Activated effector memory CD4-positive, alpha-beta T cell treated with Interleukin-2 at 50 U/mL for 16 hours (primary cell): ENCODE measurements at regions not wholly inside any gene's neighbourhood (a gene's known extent, or its start where the extent isn't known, plus 50 kb on each side); places are given as distances from the start of the nearest gene placed in this dataset.

Experiments used
- DNase-seq: peaks from one replicate; pipeline ENCODE4 v3.0.0-alpha.2; 2020

DNA sequence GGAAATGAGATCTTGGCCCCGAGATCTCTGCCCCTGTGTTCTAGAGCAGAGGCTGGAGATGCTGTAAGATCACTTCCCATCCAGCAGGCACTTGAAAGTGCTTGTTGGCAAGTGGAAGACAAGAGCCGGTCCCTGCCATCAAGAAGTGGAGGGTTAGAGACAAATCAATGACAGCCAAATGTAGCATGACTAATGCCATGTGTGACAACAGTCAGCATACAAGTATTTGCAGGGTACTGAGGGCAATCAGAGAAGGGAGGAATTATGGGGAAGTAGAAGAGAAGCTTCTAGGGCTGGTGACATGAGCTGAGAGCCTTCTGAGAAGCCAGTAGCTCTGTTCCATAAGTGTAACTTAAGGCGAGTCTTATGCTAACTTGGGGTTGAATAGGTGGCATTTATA, 58.6 kb downstream of the TMEM17 start:
- DNase-seq = no peak

DNA sequence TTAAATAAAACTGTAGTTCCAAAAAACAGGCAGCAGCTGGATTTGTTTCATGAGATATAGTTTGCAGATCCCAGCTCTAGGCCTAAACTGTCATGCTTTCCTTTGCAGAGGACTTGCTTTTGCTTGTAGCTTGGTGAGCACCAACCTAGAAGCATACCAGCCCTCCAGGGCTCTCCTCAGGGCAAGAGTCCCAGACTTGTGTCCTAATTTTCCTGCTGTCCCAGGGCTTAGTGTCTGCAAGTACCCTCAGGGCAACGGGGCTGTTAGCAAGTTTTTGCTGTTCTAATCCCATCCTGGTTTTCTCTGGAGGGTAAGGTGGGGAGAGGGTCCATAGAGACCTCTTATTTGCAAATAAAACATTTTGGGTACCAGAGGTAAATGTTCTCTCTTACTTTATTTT, 59.5 kb downstream of the TMEM17 start:
- no peak for DNase-seq

DNA sequence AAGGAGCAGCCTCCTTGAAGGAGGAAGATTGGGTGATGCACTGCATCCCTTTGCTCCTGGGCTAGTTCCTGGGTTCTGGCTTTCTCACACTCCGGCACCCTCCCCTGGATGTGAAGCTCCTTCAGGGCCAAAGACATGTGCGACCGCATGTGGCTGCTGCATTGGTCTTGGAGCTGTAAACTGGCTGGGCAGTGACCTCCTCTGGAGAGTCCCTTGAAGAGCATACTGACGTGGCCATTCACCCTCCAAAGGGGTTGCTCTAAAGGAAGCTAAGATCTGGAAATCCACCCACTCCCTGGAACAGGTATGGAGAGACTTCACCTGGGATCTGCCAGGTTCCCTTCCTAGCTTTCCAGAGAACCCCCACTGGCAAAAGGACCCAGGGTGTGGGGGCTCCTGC, 62.1 kb downstream of the TMEM17 start:
- no peak for DNase-seq

DNA sequence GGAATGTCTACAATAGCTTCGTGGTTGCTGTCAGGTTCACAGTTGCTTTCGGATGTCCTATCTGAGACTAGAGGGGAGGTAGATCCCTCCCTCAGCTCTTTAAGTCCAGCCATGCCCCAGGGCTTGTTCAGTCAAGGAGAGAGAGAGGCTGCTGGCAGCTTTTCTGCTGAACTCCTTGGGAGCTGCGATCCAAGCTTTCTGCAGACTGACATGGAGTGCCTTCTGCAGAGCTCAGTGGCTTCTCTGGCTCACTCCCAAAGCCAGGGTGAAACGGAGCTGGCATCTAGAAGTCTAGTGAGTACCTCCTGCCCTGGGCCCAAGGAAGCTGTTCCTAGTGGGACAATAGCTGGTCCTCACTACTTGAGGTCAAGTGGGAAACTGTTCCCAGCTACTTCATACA, 62.5 kb downstream of the TMEM17 start:
- no peak for DNase-seq

DNA sequence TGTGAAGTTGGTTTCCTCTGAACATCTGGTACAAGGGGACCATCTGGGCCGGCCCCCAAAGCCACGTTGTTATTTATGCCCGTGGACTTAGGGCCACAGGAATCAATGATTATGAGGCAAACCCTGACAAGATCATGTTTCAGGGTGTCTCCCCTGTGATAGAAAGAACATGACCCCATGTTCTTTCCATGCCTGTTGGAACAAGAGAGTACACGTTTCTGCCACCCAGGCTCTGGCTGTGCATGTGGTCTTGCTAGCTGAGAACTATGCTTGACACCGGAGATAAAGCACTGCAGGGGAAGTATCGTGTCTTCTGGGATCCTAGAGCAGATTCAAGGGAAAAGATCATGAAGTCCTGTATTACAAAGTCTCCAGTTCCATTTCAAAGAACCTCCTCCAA, 64.2 kb downstream of the TMEM17 start:
- no peak for DNase-seq

DNA sequence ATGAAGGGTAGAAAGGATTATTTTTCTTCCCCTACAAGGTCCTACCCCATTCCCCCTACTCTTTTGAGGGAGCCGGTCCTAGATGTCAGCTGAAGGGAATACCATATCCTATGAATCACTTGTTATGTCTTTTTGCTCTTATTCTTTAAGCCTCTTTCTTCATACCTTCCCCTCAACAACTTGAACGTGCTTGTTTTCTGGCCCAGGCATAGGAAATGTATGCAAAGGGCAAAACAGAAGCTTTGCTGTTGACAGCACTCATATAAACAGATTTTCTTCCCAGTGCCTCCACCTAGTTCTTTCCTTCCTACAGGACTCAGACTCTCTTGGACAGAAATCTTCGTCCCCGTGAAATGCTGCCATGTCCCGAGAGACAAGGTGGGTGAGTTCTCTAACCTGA, 64.6 kb downstream of the TMEM17 start:
- no peak for DNase-seq

DNA sequence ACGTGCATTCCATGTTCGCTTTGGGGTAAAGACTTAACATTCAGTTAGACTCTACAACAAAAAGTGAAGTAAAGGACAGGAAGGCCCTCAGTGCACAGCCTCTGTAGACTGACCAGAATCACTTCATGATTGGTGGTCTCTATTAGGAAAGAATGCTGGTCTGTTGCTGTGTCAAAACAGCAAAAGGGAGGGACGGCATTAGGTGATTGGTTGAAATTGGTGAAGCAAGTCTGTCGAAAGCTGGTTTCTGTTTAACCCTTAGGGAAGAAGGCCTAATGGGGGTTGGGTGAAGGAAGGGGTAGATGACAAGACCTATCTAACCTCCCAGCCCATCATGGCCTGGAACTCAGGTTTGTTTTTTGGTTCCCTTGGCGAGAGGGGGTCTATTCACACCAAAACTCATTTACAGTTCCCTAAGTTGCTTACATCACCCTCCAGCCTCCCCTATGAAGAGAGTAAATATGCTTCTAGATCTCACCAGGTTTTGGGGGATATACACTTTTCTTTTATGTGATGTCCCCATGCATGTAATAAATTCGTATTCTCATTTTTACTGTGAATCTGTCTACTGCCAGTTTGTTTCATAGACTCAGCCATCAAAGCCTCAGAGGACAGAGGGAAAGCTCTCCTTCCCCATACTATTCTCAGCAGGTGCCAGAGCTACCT, 65.6 kb downstream of the TMEM17 start:
- no peak for DNase-seq

DNA sequence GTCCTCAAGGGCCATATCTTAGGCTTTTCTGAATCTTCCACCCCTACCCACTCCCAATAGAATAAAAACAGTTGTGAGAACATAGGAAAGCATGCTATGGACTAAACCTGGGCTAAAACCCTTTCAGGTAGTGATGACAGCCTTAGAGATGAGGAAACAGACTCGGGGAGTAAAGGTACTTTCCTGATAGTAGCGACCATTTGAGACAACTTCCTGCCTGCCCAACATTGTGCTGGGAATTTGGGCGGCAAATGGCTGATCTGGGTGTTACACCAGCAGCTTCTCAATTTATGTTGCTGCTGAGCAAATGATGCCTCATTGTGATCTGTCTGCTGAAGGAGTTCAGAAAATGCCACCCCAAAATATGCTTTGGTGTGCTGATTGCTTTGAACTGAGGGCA, 66.6 kb downstream of the TMEM17 start:
- DNase-seq = no peak

DNA sequence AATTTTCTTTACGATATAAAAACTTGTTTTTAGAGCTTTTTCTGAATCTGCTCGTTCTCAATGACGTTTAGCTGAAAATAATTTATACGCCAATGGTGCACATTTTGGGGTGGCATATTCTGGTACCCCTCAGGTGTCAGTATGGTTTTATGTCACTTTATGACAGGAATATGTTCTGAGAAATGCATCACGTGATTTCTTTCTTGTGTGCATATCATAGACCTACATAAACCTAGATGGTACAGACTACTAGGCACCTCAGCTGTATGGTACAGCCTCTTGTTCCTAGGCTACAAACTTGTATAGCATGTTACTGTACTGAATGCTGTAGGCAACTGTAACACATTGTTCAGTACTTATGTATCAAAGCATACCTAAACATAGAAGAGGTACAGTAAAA, 68.2 kb downstream of the TMEM17 start:
- DNase-seq = no peak

DNA sequence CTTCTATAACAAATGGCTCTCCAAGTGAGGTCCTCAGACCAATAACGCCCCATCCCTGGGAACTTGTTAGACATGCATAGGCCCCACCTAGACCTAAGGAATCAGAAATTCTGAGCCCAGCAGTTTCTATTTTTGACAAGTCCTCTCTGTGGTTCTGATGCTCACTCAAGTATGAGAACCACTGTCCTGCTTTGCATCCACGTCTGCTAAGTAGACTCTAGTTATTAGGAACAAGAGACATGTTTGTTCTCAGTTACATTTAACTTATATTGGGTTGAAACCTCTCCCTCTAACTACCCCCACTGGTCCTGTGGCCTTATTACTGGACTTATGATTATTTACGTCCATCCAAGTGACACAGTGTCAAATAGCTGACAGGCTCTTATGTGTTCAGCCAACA, 70.3 kb downstream of the TMEM17 start:
- DNase-seq = no peak

DNA sequence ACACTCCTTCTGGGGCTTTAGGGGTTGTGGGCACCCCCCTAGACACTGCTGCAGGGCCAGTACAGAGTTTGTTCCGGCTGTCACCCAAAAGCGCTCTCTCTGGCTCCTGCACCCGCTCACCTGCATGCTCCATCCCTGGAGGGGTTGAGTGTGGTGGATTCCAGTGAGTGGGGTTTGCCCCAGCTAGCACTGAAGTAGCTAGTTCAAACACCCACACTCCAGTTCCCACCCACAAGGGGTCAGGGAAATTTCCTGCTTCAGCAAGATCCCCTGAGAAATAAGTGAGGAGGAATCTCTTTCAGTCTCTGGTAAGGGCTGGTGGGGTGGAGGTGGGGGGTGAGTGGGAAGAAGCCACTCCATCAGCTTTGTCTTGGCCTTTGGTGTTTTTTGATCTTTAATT, 73.6 kb downstream of the TMEM17 start:
- DNase-seq = no peak

DNA sequence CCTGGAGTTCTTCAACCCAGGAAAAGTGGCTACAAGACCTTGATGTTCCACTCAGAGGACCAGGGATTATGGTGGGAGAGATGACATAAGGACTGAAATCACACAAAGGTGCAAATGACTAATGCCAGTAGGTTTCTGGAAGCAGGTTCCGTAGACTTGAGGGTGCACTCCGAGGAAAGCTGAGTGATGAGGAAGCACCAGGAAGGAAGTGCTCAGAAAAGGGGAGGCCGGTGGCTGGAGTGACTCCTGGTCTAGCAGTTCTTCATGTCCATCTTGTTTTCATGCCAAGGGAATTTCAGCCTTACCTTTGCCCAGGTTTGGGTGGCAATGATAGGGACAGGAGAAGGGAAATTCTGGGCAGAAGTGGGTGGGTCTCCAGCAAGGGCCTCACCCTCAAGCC, 74.5 kb downstream of the TMEM17 start:
- DNase-seq = no peak

DNA sequence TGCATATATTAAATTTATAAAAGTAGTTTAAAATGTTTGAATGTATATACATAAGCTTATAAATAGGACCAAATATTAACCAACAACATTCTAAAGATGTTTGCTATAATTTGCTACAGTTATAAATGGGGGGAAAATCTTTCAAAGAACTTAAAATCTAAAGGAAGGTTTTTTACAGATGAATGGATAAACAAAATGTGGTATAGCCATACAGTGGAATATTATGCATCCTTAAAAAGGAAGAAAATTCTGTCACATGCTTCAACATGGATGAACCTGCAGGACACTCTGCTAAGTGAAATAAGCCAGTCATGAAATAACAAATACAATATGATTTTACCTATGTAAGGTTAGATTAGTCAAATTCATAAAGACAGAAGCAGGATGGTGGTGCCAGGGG, 75.8 kb downstream of the TMEM17 start:
- DNase-seq = no peak

DNA sequence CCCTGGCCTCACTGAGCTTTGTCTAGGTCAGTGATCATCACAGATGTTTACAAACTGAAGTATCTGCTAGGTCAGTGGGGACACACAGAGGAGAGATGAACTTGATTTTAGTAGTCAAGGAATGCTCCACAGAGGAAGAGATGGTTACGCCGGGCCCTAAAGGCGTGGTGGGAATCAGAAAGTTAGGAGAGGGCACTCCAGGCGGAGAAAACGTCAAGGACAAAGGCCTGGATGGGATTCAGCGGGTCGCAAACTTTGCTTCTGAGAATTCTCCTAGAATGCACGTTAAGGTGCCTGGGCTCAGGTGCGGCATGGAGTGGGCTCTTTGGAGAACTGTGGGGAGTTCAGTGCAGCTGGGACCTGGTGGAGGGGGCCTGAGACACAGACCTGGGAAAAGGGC, 78.8 kb downstream of the TMEM17 start:
- DNase-seq = no peak

DNA sequence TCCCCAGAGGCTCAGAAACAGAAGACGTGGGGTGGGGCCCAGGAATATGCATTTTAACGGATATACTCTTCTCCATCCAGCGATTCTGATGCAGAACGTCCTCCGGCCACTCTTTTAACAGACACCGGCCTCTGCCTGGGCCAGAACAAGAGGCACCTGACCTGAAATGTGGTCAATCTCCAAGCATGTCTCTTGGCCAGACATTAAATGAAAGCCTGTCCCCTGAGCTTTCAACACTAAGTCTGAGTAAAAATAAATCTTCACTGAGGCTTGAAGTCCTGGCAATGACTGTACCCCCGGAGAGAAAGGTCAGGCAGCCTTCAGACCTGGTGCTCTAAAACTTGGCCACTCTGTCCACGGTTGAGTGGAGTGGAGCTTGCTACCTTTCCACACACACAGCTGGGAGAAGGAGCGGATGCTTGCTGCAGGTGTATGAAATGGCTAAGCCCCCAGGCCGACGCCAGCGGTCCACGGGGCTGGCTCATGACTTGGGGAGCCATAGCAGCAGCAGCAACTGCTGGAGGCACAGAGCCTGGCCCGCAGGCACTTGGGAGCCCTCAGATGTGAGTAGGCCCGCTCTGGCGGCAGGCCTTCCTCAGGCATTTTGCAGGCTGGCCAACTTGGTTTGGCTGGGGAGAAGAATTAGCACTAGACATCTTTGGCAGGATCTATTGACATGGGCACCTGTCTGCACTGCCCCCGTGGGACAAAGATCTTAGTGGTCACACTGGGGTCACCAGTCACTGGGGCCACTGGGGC, 79.7 kb downstream of the TMEM17 start:
- DNase-seq = no peak

DNA sequence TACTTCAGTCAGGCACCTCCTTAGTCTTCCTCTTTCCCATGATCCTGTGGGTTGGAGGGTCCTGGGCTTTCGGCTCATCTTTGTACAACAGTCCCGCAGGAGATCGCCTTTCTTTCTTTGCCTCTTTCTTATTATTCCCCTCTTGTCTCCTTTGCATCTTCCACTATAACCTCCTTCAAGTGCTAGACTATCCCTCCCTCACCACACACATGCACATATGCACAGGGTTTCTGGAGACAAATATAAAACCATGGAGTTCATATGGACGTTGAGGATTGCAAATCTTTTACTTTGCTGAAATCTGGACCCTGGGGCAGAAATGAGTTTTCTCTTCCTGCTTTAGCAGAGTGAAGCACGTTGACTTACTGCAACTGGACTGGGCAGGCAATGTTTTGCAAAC, 80.3 kb downstream of the TMEM17 start:
- DNase-seq = no peak

DNA sequence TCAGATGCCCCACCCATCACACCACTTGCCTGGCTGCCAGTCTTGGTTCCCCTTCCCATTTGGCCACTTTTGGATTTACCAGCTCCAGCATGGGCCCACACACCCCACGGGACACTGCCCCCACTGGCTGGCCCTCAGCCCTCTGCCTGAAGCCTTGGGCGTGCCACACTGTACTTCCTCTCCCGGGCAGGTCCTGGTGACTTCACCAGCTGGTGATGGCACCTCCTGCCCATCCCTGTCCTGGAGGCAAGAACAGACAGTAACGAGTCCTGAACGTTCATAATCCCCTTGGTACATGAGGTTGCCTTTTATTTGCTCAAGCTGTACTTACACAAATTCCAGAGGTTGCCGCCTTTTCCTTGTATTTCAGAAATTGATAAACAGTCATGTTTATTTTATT, 81.1 kb downstream of the TMEM17 start:
- no peak for DNase-seq

DNA sequence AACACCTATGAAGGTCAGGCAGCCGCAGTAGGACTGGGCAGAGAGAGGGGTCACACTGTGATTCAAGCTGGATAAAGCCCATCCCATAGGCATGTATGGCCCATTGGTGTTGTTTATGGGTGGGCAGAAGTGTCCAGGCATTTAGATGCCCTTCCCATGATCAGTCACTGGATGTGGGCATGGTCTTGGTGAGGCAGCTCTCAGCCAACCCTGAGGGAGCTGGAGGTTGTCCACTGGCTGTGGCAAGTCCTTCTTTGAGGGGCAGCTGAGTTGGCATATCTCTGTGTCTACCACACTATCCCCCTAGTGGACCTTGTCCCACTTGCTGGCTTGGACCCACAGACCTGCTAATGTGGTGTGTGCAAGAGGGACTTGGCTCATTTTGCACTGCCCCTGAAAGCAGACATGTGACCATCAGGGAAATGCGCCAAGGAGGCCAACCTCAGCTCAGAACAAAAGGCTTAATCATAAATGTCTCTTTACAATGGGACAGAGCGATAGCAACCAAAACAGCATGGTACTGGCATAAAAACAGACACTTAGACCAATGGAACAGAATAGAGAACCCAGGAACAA, 82.0 kb downstream of the TMEM17 start:
- DNase-seq = no peak

DNA sequence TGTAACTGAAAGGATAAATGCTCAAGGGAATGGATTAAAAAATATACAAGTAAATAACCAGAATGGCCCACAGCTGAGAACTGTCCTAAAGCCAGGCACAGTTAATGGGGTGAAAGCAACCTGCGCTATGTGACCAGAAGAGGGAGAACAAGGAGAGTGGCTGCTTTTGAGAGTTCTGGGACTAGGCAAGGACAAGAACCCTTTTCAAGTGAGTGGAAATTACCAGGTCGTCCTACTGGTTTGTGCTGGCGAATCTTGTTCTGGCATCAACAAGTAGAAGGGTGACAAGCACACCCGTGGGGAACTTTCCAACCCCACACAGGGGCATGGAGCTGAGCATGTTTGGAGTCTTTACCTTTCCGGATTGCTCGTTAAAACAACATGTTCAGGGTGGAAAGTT, 82.8 kb downstream of the TMEM17 start:
- no peak for DNase-seq

DNA sequence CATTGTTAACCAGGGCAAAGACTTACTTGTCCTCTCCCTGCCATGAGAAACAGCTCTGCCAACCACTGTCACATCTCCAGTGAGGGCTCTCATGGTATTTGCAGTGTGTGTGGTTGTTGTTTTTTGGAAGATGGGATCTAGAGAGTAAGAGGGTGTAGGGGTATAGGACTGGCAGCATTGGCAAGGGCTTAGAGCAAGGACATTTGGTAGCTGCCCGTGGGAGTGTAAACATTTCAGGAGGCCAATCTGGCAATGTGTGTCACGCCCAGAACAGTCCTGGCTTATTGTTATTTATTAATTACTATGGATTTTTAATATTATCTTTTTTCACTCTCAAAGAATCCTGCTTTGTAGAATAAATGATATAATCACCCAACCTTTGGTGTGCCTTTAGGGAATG, 90.5 kb downstream of the TMEM17 start:
- DNase-seq = no peak

DNA sequence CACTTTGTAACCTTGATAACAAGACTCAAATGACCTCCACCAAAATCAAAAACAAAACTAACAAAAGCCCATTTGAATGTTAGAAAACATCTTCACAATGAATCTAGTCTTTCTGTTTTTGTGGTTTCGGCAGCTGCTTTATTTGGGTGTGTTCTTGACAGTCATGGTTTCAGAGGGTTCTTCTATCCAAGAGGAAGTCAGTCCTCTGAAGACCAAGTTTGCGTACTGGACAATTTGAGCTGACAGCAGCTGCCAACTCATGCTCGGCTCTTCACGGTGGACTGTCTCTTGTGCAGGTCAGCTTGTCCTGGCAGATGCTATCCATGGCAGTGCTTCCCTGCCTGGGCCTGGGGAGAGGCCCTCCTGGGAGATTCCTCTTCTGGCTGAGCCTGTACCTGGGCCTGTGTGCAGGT, 91.0 kb downstream of the TMEM17 start:
- no peak for DNase-seq

DNA sequence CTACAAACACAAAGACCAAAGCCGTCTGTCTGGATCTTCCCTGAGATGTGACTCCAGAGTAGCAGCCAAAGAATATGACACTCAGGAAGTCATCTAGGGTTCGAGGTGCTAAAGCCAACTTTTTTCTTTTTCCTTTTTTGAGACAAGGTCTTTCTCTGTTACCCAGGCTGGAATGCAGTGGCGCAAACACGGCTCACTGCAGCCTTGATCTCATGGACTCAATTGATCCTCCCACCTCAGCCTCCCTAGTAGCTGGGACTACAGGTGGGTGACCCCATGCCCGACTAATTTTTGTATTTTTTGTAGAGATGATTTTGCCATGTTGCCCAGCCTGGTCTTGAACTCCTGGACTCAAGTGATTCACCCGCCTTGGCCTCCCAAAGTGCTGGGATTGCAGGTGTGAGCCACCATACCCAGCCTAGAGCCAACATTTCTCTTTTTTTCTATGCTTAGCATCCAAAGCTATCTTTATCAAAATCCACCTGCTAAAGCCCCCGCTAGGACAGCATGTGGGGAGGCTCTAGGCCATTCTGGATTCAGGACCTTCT, 92.8 kb downstream of the TMEM17 start:
- no peak for DNase-seq

DNA sequence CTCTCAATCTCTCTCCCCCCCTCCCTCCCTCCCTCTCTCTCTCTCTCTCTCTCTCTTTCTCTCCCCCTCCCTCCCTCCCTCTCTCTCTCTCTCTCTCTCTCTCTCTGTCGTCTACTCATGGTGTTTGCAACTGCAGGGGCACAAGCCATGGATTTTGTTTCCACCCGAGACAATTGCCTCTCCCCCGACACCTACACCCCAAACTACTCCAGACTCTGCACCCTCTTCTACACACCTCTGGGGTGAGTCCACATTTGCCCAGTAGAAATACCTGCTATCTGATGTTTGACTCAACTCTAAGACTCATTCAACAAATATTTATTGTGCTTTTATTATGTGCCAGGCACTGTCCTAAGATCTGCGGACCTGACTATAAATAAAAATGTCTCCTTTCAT, 93.7 kb downstream of the TMEM17 start:
- no peak for DNase-seq

DNA sequence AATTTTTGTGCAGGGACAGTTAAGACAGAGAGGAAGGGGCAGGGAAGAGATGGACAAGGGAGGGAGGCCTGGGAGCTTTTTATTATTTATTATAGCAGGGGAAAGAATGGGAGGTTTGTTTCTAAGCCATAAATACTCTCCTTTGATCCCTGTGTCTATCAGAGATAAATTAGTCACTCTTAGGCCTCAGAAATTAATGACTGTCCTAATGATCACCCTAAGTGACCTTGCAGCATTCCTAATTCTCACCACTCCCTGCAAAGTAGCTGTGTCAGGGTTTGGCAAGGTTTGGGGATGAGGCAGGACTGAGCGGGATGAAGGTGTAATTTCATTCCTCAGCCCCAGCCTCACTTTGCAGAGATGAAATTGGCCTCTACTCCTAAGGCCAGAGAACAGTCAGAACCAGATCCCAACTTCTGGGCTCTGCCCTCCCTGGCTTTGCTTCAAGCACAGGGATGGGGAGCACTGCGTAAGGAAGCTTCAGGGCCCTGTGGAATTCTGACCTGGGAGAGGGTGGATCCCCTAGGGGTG, 95.0 kb downstream of the TMEM17 start:
- no peak for DNase-seq
